Neural cell (in vitro differentiated cells): ENCODE measurements at regions not wholly inside any gene's neighbourhood (a gene's known extent, or its start where the extent isn't known, plus 50 kb on each side); places are given as distances from the start of the nearest gene placed in this dataset.

ENCODE experiments used
- H2AFZ ChIP-seq: fragments of 200-600, 300-800 bp; sonication (generic), shearing (Covaris generic); 2 replicates; pipeline ENCODE4 v1.6.0; 2014; ENCODE audit warnings: low read depth, mild to moderate bottlenecking, antibody characterized with exemption, low read length, moderate library complexity
- H3F3A ChIP-seq: fragments of 200-600 bp; shearing (Covaris generic); 2 replicates; pipeline ENCODE4 v1.6.1; 2016; ENCODE audit warnings: mild to moderate bottlenecking, moderate library complexity, mixed read lengths, antibody characterized with exemption, low read length; ENCODE audit not compliant: insufficient read depth, poor library complexity, severe bottlenecking
- H3K27ac ChIP-seq: fragments of 200-600, 300-800 bp; sonication (generic), shearing (Covaris generic); 2 replicates; pipeline ENCODE4 v1.5.1; 2014; ENCODE audit warnings: mild to moderate bottlenecking, low read length, moderate library complexity
- H3K27me3 ChIP-seq: fragments of 300-800, 200-600 bp; sonication (generic), shearing (Covaris generic); 2 replicates; pipeline ENCODE4 v1.6.0; 2014; ENCODE audit warnings: mild to moderate bottlenecking, low read depth, low read length, moderate library complexity; ENCODE audit not compliant: insufficient read depth
- H3K36me3 ChIP-seq: fragments of 300-800, 200-600 bp; sonication (generic), shearing (Covaris generic); 2 replicates; pipeline ENCODE4 v1.5.1; 2014; ENCODE audit warnings: mild to moderate bottlenecking, antibody characterized with exemption, low read length, moderate library complexity; ENCODE audit not compliant: insufficient read depth
- H3K4me2 ChIP-seq: fragments of 300-800, 200-600 bp; sonication (generic), shearing (Covaris generic); 2 replicates; pipeline ENCODE4 v1.6.0; 2014; ENCODE audit warnings: mild to moderate bottlenecking, low read length
- H3K4me3 ChIP-seq: fragments of 300-800, 200-600 bp; sonication (generic), shearing (Covaris generic); 2 replicates; pipeline ENCODE4 v1.5.1; 2014; ENCODE audit warnings: mild to moderate bottlenecking, low read length, moderate library complexity
- H3K79me2 ChIP-seq: fragments of 200-600 bp; shearing (Covaris generic); replicated peaks from 2 replicates; pipeline ENCODE4 v1.6.0; 2014; ENCODE audit warnings: mild to moderate bottlenecking, low read length, moderate library complexity; ENCODE audit not compliant: insufficient read depth
- H3K9ac ChIP-seq: fragments of 300-800, 200-600 bp; sonication (generic), shearing (Covaris generic); 2 replicates; pipeline ENCODE4 v1.6.1; 2016; ENCODE audit warnings: mild to moderate bottlenecking, low read length, mixed read lengths
- H3K9me2 ChIP-seq: fragments of 200-600 bp; shearing (Covaris generic); 2 replicates; pipeline ENCODE4 v1.6.1; 2016; ENCODE audit warnings: mild to moderate bottlenecking, low read length, mixed read lengths; ENCODE audit not compliant: insufficient read depth
- H3K9me3 ChIP-seq: fragments of 200-600, 300-800 bp; sonication (generic), shearing (Covaris generic); 2 replicates; pipeline ENCODE4 v1.6.1; 2016; ENCODE audit warnings: mild to moderate bottlenecking, mixed run types, low read length, moderate library complexity, mixed read lengths
- H4K20me1 ChIP-seq: fragments of 200-600 bp; shearing (Covaris generic); 2 replicates; pipeline ENCODE4 v1.6.1; 2016; ENCODE audit warnings: mild to moderate bottlenecking, mixed run types; ENCODE audit not compliant: insufficient read depth
- CTCF ChIP-seq: fragments of 450-650 bp; IDR thresholded peaks from 2 replicates; pipeline ENCODE4 v1.5.1; 2014; ENCODE audit warnings: antibody characterized with exemption, mild to moderate bottlenecking, moderate library complexity; ENCODE audit not compliant: poor library complexity, severe bottlenecking
- EP300 ChIP-seq: fragments of 450-650 bp; conservative IDR thresholded peaks from 2 replicates; pipeline ENCODE4 v1.6.1; 2014; ENCODE audit warnings: antibody characterized with exemption, mild to moderate bottlenecking, moderate library complexity; ENCODE audit not compliant: poor library complexity, severe bottlenecking
- EZH2 ChIP-seq: fragments of 200-600, 300-800 bp; shearing (Covaris generic), sonication (generic); IDR thresholded peaks from 2 replicates; pipeline ENCODE4 v1.6.1; 2014; ENCODE audit warnings: antibody characterized with exemption, low read length, borderline replicate concordance, mild to moderate bottlenecking; ENCODE audit not compliant: insufficient read depth, poor library complexity, severe bottlenecking
- MXI1 ChIP-seq: fragments of 450-650 bp; conservative IDR thresholded peaks from 2 replicates; pipeline ENCODE4 v1.6.1; 2014; ENCODE audit warnings: antibody characterized with exemption, mild to moderate bottlenecking; ENCODE audit not compliant: poor library complexity, severe bottlenecking
- POLR2AphosphoS5 ChIP-seq: IDR thresholded peaks from 2 replicates; pipeline ENCODE4 v1.6.1; 2012
- RAD21 ChIP-seq: fragments of 450-650 bp; conservative IDR thresholded peaks from 2 replicates; pipeline ENCODE4 v1.6.1; 2014; ENCODE audit warnings: antibody characterized with exemption, mild to moderate bottlenecking, moderate library complexity
- REST ChIP-seq: IDR thresholded peaks from 2 replicates; pipeline ENCODE4 v1.6.1; 2012; ENCODE audit warnings: borderline replicate concordance
- SMC3 ChIP-seq: fragments of 450-650 bp; conservative IDR thresholded peaks from 2 replicates; pipeline ENCODE4 v1.6.1; 2014; ENCODE audit warnings: antibody characterized with exemption, mild to moderate bottlenecking, moderate library complexity; ENCODE audit not compliant: poor library complexity
- TAF1 ChIP-seq: IDR thresholded peaks from 2 replicates; pipeline ENCODE4 v1.6.1; 2012; ENCODE audit warnings: low read depth

GRCh38 chr4:66628146-66628545 is 917.2 kb downstream of the CENPC start:
- H3K4me2 ChIP-seq = no peak overlapping the region
- no peaks in the 10 kb centered on the region for H3K36me3 ChIP-seq
- no peaks in the 10 kb centered on the region for H3K27me3 ChIP-seq
- H3K9me2 ChIP-seq = no peaks in the 10 kb centered on the region
- no peaks in the 10 kb centered on the region for H3K79me2 ChIP-seq
- TF ChIP-seq RAD21 (no peak), EZH2 (no peak), POLR2AphosphoS5 (no peak), TAF1 (no peak), CTCF (no peak), SMC3 (no peak), EP300 (no peak), MXI1 (no peak), REST (no peak)
- H2AFZ ChIP-seq = no peak overlapping the region
- no peaks in the 10 kb centered on the region for H3K9me3 ChIP-seq
- no peaks in the 10 kb centered on the region for H3F3A ChIP-seq
- no peak overlapping the region for H3K4me3 ChIP-seq
- H3K9ac ChIP-seq = no peak overlapping the region
- H3K27ac ChIP-seq = no peak overlapping the region
- H4K20me1 ChIP-seq = no peaks in the 10 kb centered on the region

GRCh38 chr4:66625480-66625879 is 919.8 kb downstream of the CENPC start:
- H3K27ac ChIP-seq = no peak overlapping the region
- TF ChIP-seq CTCF (no peak), REST (no peak), RAD21 (no peak), EP300 (no peak), EZH2 (no peak), TAF1 (no peak), MXI1 (no peak), POLR2AphosphoS5 (no peak), SMC3 (no peak)
- no peaks in the 10 kb centered on the region for H3K9me2 ChIP-seq
- no peaks in the 10 kb centered on the region for H3K79me2 ChIP-seq
- no peak overlapping the region for H3K9ac ChIP-seq
- no peak overlapping the region for H3K4me3 ChIP-seq
- no peaks in the 10 kb centered on the region for H3K9me3 ChIP-seq
- no peaks in the 10 kb centered on the region for H3K27me3 ChIP-seq
- no peaks in the 10 kb centered on the region for H3K36me3 ChIP-seq
- H3F3A ChIP-seq = no peaks in the 10 kb centered on the region
- no peak overlapping the region for H3K4me2 ChIP-seq
- no peaks in the 10 kb centered on the region for H4K20me1 ChIP-seq
- H2AFZ ChIP-seq = no peak overlapping the region
